SK-N-SH (cell line): ENCODE measurements at regions not wholly inside any gene's neighbourhood (a gene's known extent, or its start where the extent isn't known, plus 50 kb on each side); places are given as distances from the start of the nearest gene placed in this dataset.

Experiments
- CTCF ChIA-PET: fragments of 300-600, 350-600 bp; formaldehyde crosslinking; extraction: SDS; loops from one replicate; lab custom pipeline; 2021; lab: Yijun Ruan, JAX
- POLR2A ChIA-PET: fragments of 350-600 bp; sonication (Branson Sonifier 250); formaldehyde crosslinking; extraction: SDS; loops from one replicate; lab custom pipeline; 2020; ENCODE audit warnings: antibody characterized with exemption, inconsistent platforms; lab: Yijun Ruan, JAX
- DNase-seq: peaks from one replicate; pipeline ENCODE4 v3.0.0; 2012
- H2AFZ ChIP-seq: fragments of 200-600 bp; sonication (generic); 2 replicates; pipeline ENCODE4 v1.8.1; 2016; ENCODE audit warnings: antibody characterized with exemption, mild to moderate bottlenecking, low read depth
- H3F3A ChIP-seq: fragments of 200-600 bp; sonication (generic); replicated peaks from 2 replicates; pipeline ENCODE3; 2016; ENCODE audit warnings: antibody characterized with exemption, mild to moderate bottlenecking; ENCODE audit not compliant: insufficient read depth
- H3K27ac ChIP-seq, 2 experiments: fragments of 200-500 bp in 1 of 2; fragments of 200-600 bp in 1 of 2; sonication (Bioruptor generic) in 1 of 2; sonication (generic), shearing (Covaris generic) in 1 of 2; 2 replicates each; pipeline versions ENCODE4 v1.5.1 to v1.6.1; 2014 to 2016; ENCODE audit warnings: low read depth in 2 of 2, inconsistent platforms in 1 of 2, low read length in 1 of 2, mild to moderate bottlenecking in 1 of 2, mixed read lengths in 1 of 2
- H3K27me3 ChIP-seq: fragments of 200-600 bp; sonication (generic), shearing (Covaris generic); 2 replicates; pipeline ENCODE4 v1.6.1; 2016; ENCODE audit warnings: mixed run types; ENCODE audit not compliant: insufficient read depth
- H3K36me3 ChIP-seq, 2 experiments: fragments of 200-500 bp in 1 of 2; fragments of 200-600 bp in 1 of 2; sonication (Bioruptor generic) in 1 of 2; sonication (generic) in 1 of 2; replicated peaks in 1 of 2; 2 replicates each; pipeline versions ENCODE3 to v1.5.1; 2014 to 2016; ENCODE audit warnings: low read length in 1 of 2, mild to moderate bottlenecking in 1 of 2; ENCODE audit not compliant: insufficient read depth in 2 of 2, control insufficient read depth in 1 of 2
- H3K4me1 ChIP-seq, 2 experiments: fragments of 200-500 bp in 1 of 2; fragments of 200-600 bp in 1 of 2; sonication (Bioruptor generic) in 1 of 2; sonication (generic), shearing (Covaris generic) in 1 of 2; 2 replicates each; pipeline versions ENCODE4 v1.5.1 to v1.6.1; 2014 to 2016; ENCODE audit warnings: low read depth in 1 of 2, low read length in 1 of 2, mixed run types in 1 of 2; ENCODE audit not compliant: insufficient read depth in 2 of 2, control insufficient read depth in 1 of 2
- H3K4me2 ChIP-seq: fragments of 200-600 bp; sonication (generic), shearing (Covaris generic); 2 replicates; pipeline ENCODE4 v1.6.1; 2017; ENCODE audit warnings: mixed run types
- H3K4me3 ChIP-seq, 2 experiments: fragments of 200-500 bp in 1 of 2; fragments of 200-600 bp in 1 of 2; sonication (Bioruptor generic) in 1 of 2; sonication (generic), shearing (Covaris generic) in 1 of 2; 2 replicates each; pipeline versions ENCODE4 v1.5.1 to v1.8.1; 2014 to 2016; ENCODE audit warnings: low read depth in 2 of 2, inconsistent platforms in 1 of 2, low read length in 1 of 2, mild to moderate bottlenecking in 1 of 2, mixed read lengths in 1 of 2, moderate library complexity in 1 of 2
- H3K79me2 ChIP-seq: fragments of 200-600 bp; sonication (generic); 2 replicates; pipeline ENCODE4 v1.8.1; 2017; ENCODE audit warnings: mild to moderate bottlenecking; ENCODE audit not compliant: insufficient read depth
- H3K9ac ChIP-seq: fragments of 200-600 bp; sonication (generic); 2 replicates; pipeline ENCODE4 v1.6.1; 2017; ENCODE audit warnings: mixed run types
- H3K9me2 ChIP-seq: fragments of 200-600 bp; sonication (generic); 2 replicates; pipeline ENCODE4 v1.6.1; 2017; ENCODE audit warnings: mixed run types
- H3K9me3 ChIP-seq: fragments of 200-600 bp; sonication (generic); 2 replicates; pipeline ENCODE4 v1.6.1; 2017; ENCODE audit warnings: mixed run types, mild to moderate bottlenecking, moderate library complexity
- H4K20me1 ChIP-seq: fragments of 200-600 bp; sonication (generic); 2 replicates; pipeline ENCODE4 v1.6.1; 2017; ENCODE audit warnings: mild to moderate bottlenecking, mixed run types; ENCODE audit not compliant: insufficient read depth
- CHD2 ChIP-seq: fragments of 150-350 bp; IDR thresholded peaks from 2 replicates; pipeline ENCODE4 v1.6.1; 2018; ENCODE audit warnings: low read length; ENCODE audit not compliant: partially characterized antibody
- CTCF ChIP-seq: fragments of 200-600 bp; sonication (generic); IDR thresholded peaks from 2 replicates; pipeline ENCODE4 v1.6.1; 2017; ENCODE audit warnings: antibody characterized with exemption, mild to moderate bottlenecking, moderate library complexity
- EZH2phosphoT487 ChIP-seq: fragments of 200-600 bp; sonication (generic); IDR thresholded peaks from 2 replicates; pipeline ENCODE4 v1.6.1; 2017; ENCODE audit warnings: low read depth, mixed run types, mild to moderate bottlenecking, antibody characterized with exemption, moderate library complexity, borderline replicate concordance
- FOXM1 ChIP-seq: IDR thresholded peaks from 2 replicates; pipeline ENCODE4 v1.4.0; 2012; ENCODE audit warnings: low read depth, mild to moderate bottlenecking
- JUND ChIP-seq: IDR thresholded peaks from 2 replicates; pipeline ENCODE4 v1.4.0; 2012
- MAX ChIP-seq: IDR thresholded peaks from 2 replicates; pipeline ENCODE4 v1.4.0; 2012; ENCODE audit warnings: low read depth
- MXI1 ChIP-seq: IDR thresholded peaks from 2 replicates; pipeline ENCODE4 v1.6.1; 2012; ENCODE audit warnings: mild to moderate bottlenecking, low read depth, low read length, improper control_type of control experiment
- NFIC ChIP-seq: IDR thresholded peaks from 2 replicates; pipeline ENCODE4 v1.4.0; 2012; ENCODE audit warnings: borderline replicate concordance
- POLR2AphosphoS5 ChIP-seq: IDR thresholded peaks from 2 replicates; pipeline ENCODE4 v1.6.1; 2012; ENCODE audit warnings: low read depth, low read length
- RCOR1 ChIP-seq: fragments of 150-350 bp; IDR thresholded peaks from 2 replicates; pipeline ENCODE4 v1.6.1; 2017; ENCODE audit warnings: antibody characterized with exemption, low read length
- REST ChIP-seq: IDR thresholded peaks from 2 replicates; pipeline ENCODE4 v1.6.1; 2012; ENCODE audit warnings: mild to moderate bottlenecking, low read depth, low read length, moderate library complexity
- RFX5 ChIP-seq: IDR thresholded peaks from 2 replicates; pipeline ENCODE4 v1.6.1; 2012; ENCODE audit warnings: mild to moderate bottlenecking, improper control_type of control experiment, low read length
- SIN3A ChIP-seq: IDR thresholded peaks from 2 replicates; pipeline ENCODE4 v1.6.1; 2012; ENCODE audit warnings: low read depth, mild to moderate bottlenecking, low read length, moderate library complexity, borderline replicate concordance
- SMC3 ChIP-seq: IDR thresholded peaks from 2 replicates; pipeline ENCODE4 v1.6.1; 2012; ENCODE audit warnings: low read depth, low read length, improper control_type of control experiment
- USF1 ChIP-seq: IDR thresholded peaks from 2 replicates; pipeline ENCODE4 v1.4.0; 2012; ENCODE audit warnings: low read depth, borderline replicate concordance
- ZBTB33 ChIP-seq: IDR thresholded peaks from 2 replicates; pipeline ENCODE4 v1.4.0; 2012; ENCODE audit warnings: low read depth, borderline replicate concordance
- WGBS: methylation state at CpG from one replicate; pipeline ENCODE4 v1.1.6; 2017; ENCODE audit warnings: low lambda C conversion rate; 5-methylcytosine and 5-hydroxymethylcytosine counted together

GRCh38 chr13:80633251-80633650 lies 292.3 kb upstream of the SPRY2 start:
- no peaks in the 10 kb centered on the region for H3K9me2 ChIP-seq
- no peak overlapping the region for H3K9ac ChIP-seq
- peaks cover 2% of the 10 kb centered on the region for H3F3A ChIP-seq
- no peaks in the 10 kb centered on the region for H3K27me3 ChIP-seq
- no peaks in the 10 kb centered on the region for H3K36me3 ChIP-seq
- H2AFZ ChIP-seq, result no peak overlapping the region
- ChIA-PET POLR2A (no interaction called here), CTCF (no interaction called here)
- no peak overlapping the region for H3K4me2 ChIP-seq
- no peak overlapping the region for H3K27ac ChIP-seq
- no peak for DNase-seq
- no peak overlapping the region for H3K4me3 ChIP-seq
- H3K79me2 ChIP-seq, result no peaks in the 10 kb centered on the region
- no peaks in the 10 kb centered on the region for H3K9me3 ChIP-seq
- H3K4me1 ChIP-seq, result no peaks in the 10 kb centered on the region
- 88% methylated on average over 1 of the region's 1 CpG for WGBS
- TF ChIP-seq EZH2phosphoT487, result no peak
- TF ChIP-seq CHD2, result no peak
- TF ChIP-seq USF1, result no peak
- TF ChIP-seq NFIC, result no peak
- TF ChIP-seq MXI1, result no peak
- TF ChIP-seq SMC3, result no peak
- TF ChIP-seq RCOR1, result no peak
- no peak for TF ChIP-seq RFX5
- TF ChIP-seq JUND, result no peak
- TF ChIP-seq MAX, result no peak
- no peak for TF ChIP-seq CTCF
- TF ChIP-seq FOXM1, result no peak
- no peak for TF ChIP-seq SIN3A
- TF ChIP-seq POLR2AphosphoS5, result no peak
- no peak for TF ChIP-seq ZBTB33
- TF ChIP-seq REST, result no peak
- no peaks in the 10 kb centered on the region for H4K20me1 ChIP-seq
